ENCODE measurements at regions not wholly inside any gene's neighbourhood (a gene's known extent, or its start where the extent isn't known, plus 50 kb on each side); places are given as distances from the start of the nearest gene placed in this dataset.

GRCh38 chr10:65544756-65545155 is 1381.1 kb upstream of the LRRTM3 start:
- DNase-seq (ENCODE audit: low read depth in 2 of 2) = no peak
- no peak for TF ChIP-seq CTCF (IDR thresholded peaks at IDR 0.05; ENCODE audit: low read depth, low read length)
- no peak overlapping the region for H3K4me3 ChIP-seq (replicated peaks in 1 of 2; ENCODE audit: low read depth in 2 of 2, low read length in 2 of 2)

- TF ChIP-seq CTCF (IDR thresholded peaks at IDR 0.05; ENCODE audit: low read depth, low read length) = no peak
- DNase-seq (ENCODE audit: low read depth in 2 of 2) = no peak
- no peak overlapping the region for H3K4me3 ChIP-seq (replicated peaks in 1 of 2; ENCODE audit: low read depth in 2 of 2, low read length in 2 of 2)
Observed at GRCh38 chr10:65548001-65548400, 1377.8 kb upstream of the LRRTM3 start.

GRCh38 chr10:65550761-65551160 is 1375.1 kb upstream of the LRRTM3 start:
- no peak overlapping the region for H3K4me3 ChIP-seq (replicated peaks in 1 of 2; ENCODE audit: low read depth in 2 of 2, low read length in 2 of 2)
- no peak for DNase-seq (ENCODE audit: low read depth in 2 of 2)
- no peak for TF ChIP-seq CTCF (IDR thresholded peaks at IDR 0.05; ENCODE audit: low read depth, low read length)

GRCh38 chr10:65555192-65555591 is 1370.6 kb upstream of the LRRTM3 start:
- no peak for TF ChIP-seq CTCF (IDR thresholded peaks at IDR 0.05; ENCODE audit: low read depth, low read length)
- H3K4me3 ChIP-seq (replicated peaks in 1 of 2; ENCODE audit: low read depth in 2 of 2, low read length in 2 of 2) = no peak overlapping the region
- DNase-seq (ENCODE audit: low read depth in 2 of 2) = no peak

GRCh38 chr10:65556006-65556405 is 1369.8 kb upstream of the LRRTM3 start:
- no peak overlapping the region for H3K4me3 ChIP-seq (replicated peaks in 1 of 2; ENCODE audit: low read depth in 2 of 2, low read length in 2 of 2)
- no peak for DNase-seq (ENCODE audit: low read depth in 2 of 2)
- no peak for TF ChIP-seq CTCF (IDR thresholded peaks at IDR 0.05; ENCODE audit: low read depth, low read length)

GRCh38 chr10:65559369-65559768 is 1366.5 kb upstream of the LRRTM3 start:
- no peak for DNase-seq (ENCODE audit: low read depth in 2 of 2)
- TF ChIP-seq CTCF (IDR thresholded peaks at IDR 0.05; ENCODE audit: low read depth, low read length) = no peak

GRCh38 chr10:65565246-65565645 is 1360.6 kb upstream of the LRRTM3 start:
- no peak for DNase-seq (ENCODE audit: low read depth in 2 of 2)
- no peak overlapping the region for H3K4me3 ChIP-seq (replicated peaks in 1 of 2; ENCODE audit: low read depth in 2 of 2, low read length in 2 of 2)
- no peak for TF ChIP-seq CTCF (IDR thresholded peaks at IDR 0.05; ENCODE audit: low read depth, low read length)

More at GRCh38 chr10:65559369-65559768, 1366.5 kb upstream of the LRRTM3 start:
- no peak overlapping the region for H3K4me3 ChIP-seq (replicated peaks in 1 of 2; ENCODE audit: low read depth in 2 of 2, low read length in 2 of 2)
